ENCODE measurements at regions not wholly inside any gene's neighbourhood (a gene's known extent, or its start where the extent isn't known, plus 50 kb on each side); places are given as distances from the start of the nearest gene placed in this dataset.

GRCh38 chr2:45274250-45274926, 265.1 kb upstream of the SIX2 start:
- Histone ChIP-seq H3F3A (ENCODE audit: insufficient read depth, low read length) (no peaks in the 10 kb centered on the region), H4K20me1 (ENCODE audit: insufficient read depth, low read length) (no peaks in the 10 kb centered on the region), H3K4me2 (ENCODE audit: low read depth, low read length) (no peak overlapping the region), H3K27ac (ENCODE audit: low read length) (no peak overlapping the region), H3K27me3 (replicated peaks; ENCODE audit: insufficient read depth, low read length) (no peaks in the 10 kb centered on the region), H2AFZ (ENCODE audit: low read length) (no peak overlapping the region), H3K79me2 (ENCODE audit: low read length) (no peaks in the 10 kb centered on the region), H3K4me3 (ENCODE audit: low read length) (no peak overlapping the region), H3K9ac (ENCODE audit: low read length) (no peak overlapping the region), H3K9me3 (replicated peaks; ENCODE audit: insufficient read depth, low read length) (no peaks in the 10 kb centered on the region), H3K36me3 (replicated peaks; ENCODE audit: insufficient read depth, low read length) (no peaks in the 10 kb centered on the region), H3K9me2 (replicated peaks; ENCODE audit: insufficient read depth, low read length) (no peaks in the 10 kb centered on the region), H3K4me1 (ENCODE audit: low read length) (no peaks in the 10 kb centered on the region)
- TF ChIP-seq EZH2phosphoT487 (IDR thresholded peaks at IDR 0.05; ENCODE audit: low read length) = no peak
- TF ChIP-seq EZH2 (optimal IDR thresholded peaks at IDR 0.05; ENCODE audit: low read depth, low read length) = no peak
- TF ChIP-seq, protein P1, sequence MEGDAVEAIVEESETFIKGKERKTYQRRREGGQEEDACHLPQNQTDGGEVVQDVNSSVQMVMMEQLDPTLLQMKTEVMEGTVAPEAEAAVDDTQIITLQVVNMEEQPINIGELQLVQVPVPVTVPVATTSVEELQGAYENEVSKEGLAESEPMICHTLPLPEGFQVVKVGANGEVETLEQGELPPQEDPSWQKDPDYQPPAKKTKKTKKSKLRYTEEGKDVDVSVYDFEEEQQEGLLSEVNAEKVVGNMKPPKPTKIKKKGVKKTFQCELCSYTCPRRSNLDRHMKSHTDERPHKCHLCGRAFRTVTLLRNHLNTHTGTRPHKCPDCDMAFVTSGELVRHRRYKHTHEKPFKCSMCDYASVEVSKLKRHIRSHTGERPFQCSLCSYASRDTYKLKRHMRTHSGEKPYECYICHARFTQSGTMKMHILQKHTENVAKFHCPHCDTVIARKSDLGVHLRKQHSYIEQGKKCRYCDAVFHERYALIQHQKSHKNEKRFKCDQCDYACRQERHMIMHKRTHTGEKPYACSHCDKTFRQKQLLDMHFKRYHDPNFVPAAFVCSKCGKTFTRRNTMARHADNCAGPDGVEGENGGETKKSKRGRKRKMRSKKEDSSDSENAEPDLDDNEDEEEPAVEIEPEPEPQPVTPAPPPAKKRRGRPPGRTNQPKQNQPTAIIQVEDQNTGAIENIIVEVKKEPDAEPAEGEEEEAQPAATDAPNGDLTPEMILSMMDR (IDR thresholded peaks at IDR 0.05; ENCODE audit: low read length) = no peak
- DNase-seq = no peak

DNA sequence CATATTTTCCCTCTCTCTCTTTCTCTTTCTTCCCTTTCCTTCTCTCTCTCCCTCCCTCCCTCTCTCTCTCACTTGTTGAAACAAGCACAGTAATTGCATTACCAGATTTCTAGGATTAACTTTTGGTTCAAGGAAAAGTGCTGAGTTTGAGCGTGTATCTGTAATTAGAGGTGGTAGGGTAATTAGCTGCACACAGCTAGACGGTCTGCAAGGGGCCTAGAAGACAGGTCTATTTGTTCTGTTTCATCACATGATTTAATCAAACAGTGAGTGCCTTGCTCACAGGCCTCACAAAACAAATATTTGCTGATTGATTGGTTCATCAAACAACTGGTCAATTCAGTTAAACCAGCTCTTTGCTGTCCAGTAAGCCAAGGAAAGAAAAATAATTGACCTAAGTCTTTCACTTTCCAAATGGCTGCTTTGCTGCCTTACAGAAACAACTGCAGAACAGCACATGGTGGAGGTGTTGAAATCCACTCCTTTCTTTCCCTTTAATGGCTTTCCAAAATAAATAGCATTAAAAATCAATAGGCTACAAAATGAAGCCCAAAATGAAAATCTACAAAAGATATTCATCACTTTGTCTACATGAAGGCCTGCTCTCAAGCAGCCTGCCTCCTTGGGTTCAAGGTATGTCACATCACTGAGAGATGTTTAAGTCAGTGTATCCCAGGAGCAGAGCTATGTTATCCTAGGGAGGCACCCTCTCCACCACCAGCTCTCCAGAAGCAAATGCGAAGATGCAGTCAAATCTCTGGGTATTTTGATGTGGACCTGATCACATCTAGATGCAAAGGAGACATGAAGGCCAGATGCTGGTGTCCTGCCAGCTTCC, 264.4 kb upstream of the SIX2 start:
- Histone ChIP-seq H2AFZ (ENCODE audit: low read length) (no peak overlapping the region), H3F3A (ENCODE audit: insufficient read depth, low read length) (no peaks in the 10 kb centered on the region), H3K9ac (ENCODE audit: low read length) (no peak overlapping the region), H3K27ac (ENCODE audit: low read length) (no peak overlapping the region), H3K79me2 (ENCODE audit: low read length) (no peaks in the 10 kb centered on the region), H3K4me2 (ENCODE audit: low read depth, low read length) (no peak overlapping the region), H3K9me2 (replicated peaks; ENCODE audit: insufficient read depth, low read length) (no peaks in the 10 kb centered on the region), H3K4me1 (ENCODE audit: low read length) (no peaks in the 10 kb centered on the region), H3K4me3 (ENCODE audit: low read length) (no peak overlapping the region), H3K27me3 (replicated peaks; ENCODE audit: insufficient read depth, low read length) (no peaks in the 10 kb centered on the region), H3K9me3 (replicated peaks; ENCODE audit: insufficient read depth, low read length) (no peaks in the 10 kb centered on the region), H3K36me3 (replicated peaks; ENCODE audit: insufficient read depth, low read length) (no peaks in the 10 kb centered on the region), H4K20me1 (ENCODE audit: insufficient read depth, low read length) (no peaks in the 10 kb centered on the region)
- no peak for DNase-seq
- TF ChIP-seq EZH2 (optimal IDR thresholded peaks at IDR 0.05; ENCODE audit: low read depth, low read length) (no peak), EZH2phosphoT487 (IDR thresholded peaks at IDR 0.05; ENCODE audit: low read length) (no peak)
- TF ChIP-seq, protein P1 (IDR thresholded peaks at IDR 0.05; ENCODE audit: low read length) = no peak

DNA sequence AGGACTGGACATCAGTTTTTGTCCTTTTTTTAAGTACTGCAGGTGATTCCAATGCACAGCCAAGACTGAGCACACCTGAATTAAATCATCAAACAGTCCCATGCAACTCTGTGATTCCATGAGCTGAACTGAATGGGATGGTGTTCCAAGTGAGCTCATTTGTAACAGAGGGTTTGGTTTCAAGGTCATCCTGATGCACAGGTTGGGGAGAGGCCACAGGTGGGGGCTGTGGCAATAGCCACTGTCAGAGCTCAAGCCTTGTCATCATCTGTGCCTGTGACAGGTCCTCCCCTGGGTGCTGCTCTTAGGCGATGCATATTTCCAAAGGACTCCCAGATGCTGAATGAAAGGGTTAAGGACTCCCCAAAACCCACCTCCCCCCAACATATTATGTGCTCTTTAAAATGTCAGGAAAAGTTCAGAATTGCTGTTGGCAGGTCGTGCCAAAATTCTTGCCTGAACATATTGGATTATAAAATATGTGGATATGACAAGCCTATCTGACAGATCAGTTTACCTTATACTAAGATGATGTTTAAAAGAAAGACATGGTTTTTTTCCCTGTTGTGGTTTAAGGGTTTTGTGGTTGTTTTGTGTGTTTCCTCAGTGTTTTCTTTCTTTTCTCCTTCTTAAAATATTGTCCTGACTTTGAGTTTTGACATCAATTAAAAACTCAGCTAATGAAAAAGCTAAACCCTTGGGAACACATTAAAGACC, 263.5 kb upstream of the SIX2 start:
- H3F3A ChIP-seq (ENCODE audit: insufficient read depth, low read length) = no peaks in the 10 kb centered on the region
- H2AFZ ChIP-seq (ENCODE audit: low read length) = no peak overlapping the region
- H3K27ac ChIP-seq (ENCODE audit: low read length) = no peak overlapping the region
- no peak overlapping the region for H3K4me3 ChIP-seq (ENCODE audit: low read length)
- H3K4me1 ChIP-seq (ENCODE audit: low read length) = no peaks in the 10 kb centered on the region
- H4K20me1 ChIP-seq (ENCODE audit: insufficient read depth, low read length) = no peaks in the 10 kb centered on the region
- TF ChIP-seq, protein P1 (IDR thresholded peaks at IDR 0.05; ENCODE audit: low read length) = no peak
- TF ChIP-seq EZH2phosphoT487 (IDR thresholded peaks at IDR 0.05; ENCODE audit: low read length) (no peak), EZH2 (optimal IDR thresholded peaks at IDR 0.05; ENCODE audit: low read depth, low read length) (no peak)
- H3K27me3 ChIP-seq (replicated peaks; ENCODE audit: insufficient read depth, low read length) = no peaks in the 10 kb centered on the region
- no peaks in the 10 kb centered on the region for H3K9me3 ChIP-seq (replicated peaks; ENCODE audit: insufficient read depth, low read length)
- no peaks in the 10 kb centered on the region for H3K9me2 ChIP-seq (replicated peaks; ENCODE audit: insufficient read depth, low read length)
- no peak for DNase-seq
- H3K36me3 ChIP-seq (replicated peaks; ENCODE audit: insufficient read depth, low read length) = no peaks in the 10 kb centered on the region
- H3K79me2 ChIP-seq (ENCODE audit: low read length) = no peaks in the 10 kb centered on the region
- H3K9ac ChIP-seq (ENCODE audit: low read length) = no peak overlapping the region
- H3K4me2 ChIP-seq (ENCODE audit: low read depth, low read length) = no peak overlapping the region
